ENCODE measurements at regions not wholly inside any gene's neighbourhood (a gene's known extent, or its start where the extent isn't known, plus 50 kb on each side); places are given as distances from the start of the nearest gene placed in this dataset.

DNA sequence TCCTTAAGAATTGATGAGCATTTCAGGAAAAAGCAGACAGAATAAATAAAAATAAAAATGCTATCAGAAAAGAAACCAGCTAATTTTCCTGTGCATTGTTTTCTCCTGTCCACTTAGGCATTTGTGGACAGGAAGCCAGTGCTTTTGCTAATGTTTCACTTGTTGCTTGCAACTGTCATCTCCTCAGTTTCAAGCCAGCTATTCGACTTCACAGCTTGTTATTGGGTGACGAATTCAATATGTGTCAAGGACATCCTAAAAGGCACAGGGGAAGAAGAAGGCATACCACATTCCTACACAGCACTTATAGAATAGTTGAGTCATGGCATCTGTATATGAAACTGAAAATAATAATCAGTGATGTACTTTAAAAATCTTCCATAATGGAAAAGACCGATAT lies 530.6 kb upstream of the KIRREL3 start:
- Histone ChIP-seq H3K27me3 (ENCODE audit: insufficient read depth) (no peaks in the 10 kb centered on the region), H3F3A (replicated peaks; ENCODE audit: insufficient read depth) (no peaks in the 10 kb centered on the region), H3K4me2 (no peak overlapping the region), H3K27ac (ENCODE audit: low read depth in 2 of 2, low read length in 1 of 2) (no peak overlapping the region), H3K36me3 (replicated peaks in 1 of 2; ENCODE audit: control insufficient read depth in 1 of 2, insufficient read depth in 2 of 2, low read length in 1 of 2) (no peaks in the 10 kb centered on the region), H3K9ac (no peak overlapping the region), H3K9me3 (no peaks in the 10 kb centered on the region), H3K79me2 (ENCODE audit: insufficient read depth) (no peaks in the 10 kb centered on the region), H3K4me1 (ENCODE audit: control insufficient read depth in 1 of 2, insufficient read depth in 2 of 2, low read depth in 1 of 2, low read length in 1 of 2) (no peaks in the 10 kb centered on the region), H4K20me1 (ENCODE audit: insufficient read depth) (no peaks in the 10 kb centered on the region), H3K9me2 (no peaks in the 10 kb centered on the region), H2AFZ (ENCODE audit: low read depth) (no peak overlapping the region), H3K4me3 (ENCODE audit: low read depth in 2 of 2, low read length in 1 of 2) (no peak overlapping the region)
- TF ChIP-seq NRF1 (IDR thresholded peaks at IDR 0.05; ENCODE audit: low read depth, low read length) (no peak), JUND (IDR thresholded peaks at IDR 0.05) (no peak), GABPA (IDR thresholded peaks at IDR 0.05; ENCODE audit: low read depth) (no peak), POLR2AphosphoS5 (IDR thresholded peaks at IDR 0.05; ENCODE audit: low read depth, low read length) (no peak), ELF1 (IDR thresholded peaks at IDR 0.05) (no peak), TAF1 (IDR thresholded peaks at IDR 0.05; ENCODE audit: borderline replicate concordance, low read depth, low read length) (no peak)
- TF ChIP-seq, protein P1, sequence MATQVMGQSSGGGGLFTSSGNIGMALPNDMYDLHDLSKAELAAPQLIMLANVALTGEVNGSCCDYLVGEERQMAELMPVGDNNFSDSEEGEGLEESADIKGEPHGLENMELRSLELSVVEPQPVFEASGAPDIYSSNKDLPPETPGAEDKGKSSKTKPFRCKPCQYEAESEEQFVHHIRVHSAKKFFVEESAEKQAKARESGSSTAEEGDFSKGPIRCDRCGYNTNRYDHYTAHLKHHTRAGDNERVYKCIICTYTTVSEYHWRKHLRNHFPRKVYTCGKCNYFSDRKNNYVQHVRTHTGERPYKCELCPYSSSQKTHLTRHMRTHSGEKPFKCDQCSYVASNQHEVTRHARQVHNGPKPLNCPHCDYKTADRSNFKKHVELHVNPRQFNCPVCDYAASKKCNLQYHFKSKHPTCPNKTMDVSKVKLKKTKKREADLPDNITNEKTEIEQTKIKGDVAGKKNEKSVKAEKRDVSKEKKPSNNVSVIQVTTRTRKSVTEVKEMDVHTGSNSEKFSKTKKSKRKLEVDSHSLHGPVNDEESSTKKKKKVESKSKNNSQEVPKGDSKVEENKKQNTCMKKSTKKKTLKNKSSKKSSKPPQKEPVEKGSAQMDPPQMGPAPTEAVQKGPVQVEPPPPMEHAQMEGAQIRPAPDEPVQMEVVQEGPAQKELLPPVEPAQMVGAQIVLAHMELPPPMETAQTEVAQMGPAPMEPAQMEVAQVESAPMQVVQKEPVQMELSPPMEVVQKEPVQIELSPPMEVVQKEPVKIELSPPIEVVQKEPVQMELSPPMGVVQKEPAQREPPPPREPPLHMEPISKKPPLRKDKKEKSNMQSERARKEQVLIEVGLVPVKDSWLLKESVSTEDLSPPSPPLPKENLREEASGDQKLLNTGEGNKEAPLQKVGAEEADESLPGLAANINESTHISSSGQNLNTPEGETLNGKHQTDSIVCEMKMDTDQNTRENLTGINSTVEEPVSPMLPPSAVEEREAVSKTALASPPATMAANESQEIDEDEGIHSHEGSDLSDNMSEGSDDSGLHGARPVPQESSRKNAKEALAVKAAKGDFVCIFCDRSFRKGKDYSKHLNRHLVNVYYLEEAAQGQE (IDR thresholded peaks at IDR 0.05; ENCODE audit: low read depth, low read length): no peak
- TF ChIP-seq, protein P2, sequence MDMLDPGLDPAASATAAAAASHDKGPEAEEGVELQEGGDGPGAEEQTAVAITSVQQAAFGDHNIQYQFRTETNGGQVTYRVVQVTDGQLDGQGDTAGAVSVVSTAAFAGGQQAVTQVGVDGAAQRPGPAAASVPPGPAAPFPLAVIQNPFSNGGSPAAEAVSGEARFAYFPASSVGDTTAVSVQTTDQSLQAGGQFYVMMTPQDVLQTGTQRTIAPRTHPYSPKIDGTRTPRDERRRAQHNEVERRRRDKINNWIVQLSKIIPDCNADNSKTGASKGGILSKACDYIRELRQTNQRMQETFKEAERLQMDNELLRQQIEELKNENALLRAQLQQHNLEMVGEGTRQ (IDR thresholded peaks at IDR 0.05; ENCODE audit: borderline replicate concordance, low read depth, low read length): no peak
- TF ChIP-seq, protein P3, sequence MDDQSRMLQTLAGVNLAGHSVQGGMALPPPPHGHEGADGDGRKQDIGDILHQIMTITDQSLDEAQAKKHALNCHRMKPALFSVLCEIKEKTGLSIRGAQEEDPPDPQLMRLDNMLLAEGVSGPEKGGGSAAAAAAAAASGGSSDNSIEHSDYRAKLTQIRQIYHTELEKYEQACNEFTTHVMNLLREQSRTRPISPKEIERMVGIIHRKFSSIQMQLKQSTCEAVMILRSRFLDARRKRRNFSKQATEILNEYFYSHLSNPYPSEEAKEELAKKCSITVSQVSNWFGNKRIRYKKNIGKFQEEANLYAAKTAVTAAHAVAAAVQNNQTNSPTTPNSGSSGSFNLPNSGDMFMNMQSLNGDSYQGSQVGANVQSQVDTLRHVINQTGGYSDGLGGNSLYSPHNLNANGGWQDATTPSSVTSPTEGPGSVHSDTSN (IDR thresholded peaks at IDR 0.05): no peak
- WGBS (ENCODE audit: low lambda C conversion rate): 12% methylated on average over 3 of the region's 3 CpGs
- ChIA-PET CTCF (no interaction called here), POLR2A (no interaction called here)
- DNase-seq: no peak

DNA sequence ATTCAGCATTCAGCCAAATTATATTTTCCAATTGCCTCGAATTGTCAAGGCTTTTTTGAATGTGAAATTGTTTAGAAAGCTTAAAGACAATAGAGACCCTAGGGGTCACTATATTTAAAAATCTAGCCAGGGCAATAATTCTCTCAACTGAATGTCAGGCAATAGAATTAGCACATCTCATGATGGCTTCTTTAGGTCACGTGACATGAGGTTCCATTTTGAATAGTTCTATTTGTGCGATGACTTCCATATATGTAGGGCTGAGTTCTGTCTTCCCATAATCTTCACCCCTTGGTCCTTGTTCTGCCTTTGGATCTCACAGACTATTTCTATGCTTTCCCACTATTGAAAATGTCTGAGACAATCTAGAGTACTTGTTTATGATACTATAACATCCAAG lies 527.7 kb upstream of the KIRREL3 start:
- Histone ChIP-seq H3K36me3 (replicated peaks in 1 of 2; ENCODE audit: control insufficient read depth in 1 of 2, insufficient read depth in 2 of 2, low read length in 1 of 2) (no peaks in the 10 kb centered on the region), H4K20me1 (ENCODE audit: insufficient read depth) (no peaks in the 10 kb centered on the region), H3K9ac (no peak overlapping the region), H3K27ac (ENCODE audit: low read depth in 2 of 2, low read length in 1 of 2) (no peak overlapping the region), H3K27me3 (ENCODE audit: insufficient read depth) (no peaks in the 10 kb centered on the region), H3K9me2 (no peaks in the 10 kb centered on the region), H3K79me2 (ENCODE audit: insufficient read depth) (no peaks in the 10 kb centered on the region), H3K4me1 (ENCODE audit: control insufficient read depth in 1 of 2, insufficient read depth in 2 of 2, low read depth in 1 of 2, low read length in 1 of 2) (no peaks in the 10 kb centered on the region), H2AFZ (ENCODE audit: low read depth) (no peak overlapping the region), H3K4me3 (ENCODE audit: low read depth in 2 of 2, low read length in 1 of 2) (no peak overlapping the region), H3K4me2 (no peak overlapping the region), H3K9me3 (no peaks in the 10 kb centered on the region), H3F3A (replicated peaks; ENCODE audit: insufficient read depth) (no peaks in the 10 kb centered on the region)
- CTCF ChIA-PET: no interaction called here
- no peak for DNase-seq
- POLR2A ChIA-PET: no interaction called here
- 11% methylated on average over 3 of the region's 3 CpGs for whole genome bisulfite sequencing (ENCODE audit: low lambda C conversion rate)
- TF ChIP-seq JUND (IDR thresholded peaks at IDR 0.05): no peak
- no peak for TF ChIP-seq TEAD4 (IDR thresholded peaks at IDR 0.05; ENCODE audit: borderline replicate concordance, insufficient read depth)
- no peak for TF ChIP-seq EZH2phosphoT487 (IDR thresholded peaks at IDR 0.05; ENCODE audit: borderline replicate concordance, low read depth)
- TF ChIP-seq FOSL2 (IDR thresholded peaks at IDR 0.05; ENCODE audit: borderline replicate concordance, low read depth): no peak
- TF ChIP-seq, protein P3 (IDR thresholded peaks at IDR 0.05): no peak
- TF ChIP-seq, protein P2 (IDR thresholded peaks at IDR 0.05; ENCODE audit: borderline replicate concordance, low read depth, low read length): no peak
- TF ChIP-seq POLR2AphosphoS5 (IDR thresholded peaks at IDR 0.05; ENCODE audit: low read depth, low read length): no peak
- TF ChIP-seq, protein P4, sequence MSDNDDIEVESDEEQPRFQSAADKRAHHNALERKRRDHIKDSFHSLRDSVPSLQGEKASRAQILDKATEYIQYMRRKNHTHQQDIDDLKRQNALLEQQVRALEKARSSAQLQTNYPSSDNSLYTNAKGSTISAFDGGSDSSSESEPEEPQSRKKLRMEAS (IDR thresholded peaks at IDR 0.05; ENCODE audit: low read depth): no peak
- no peak for TF ChIP-seq MEF2A (IDR thresholded peaks at IDR 0.05; ENCODE audit: borderline replicate concordance, low read depth)
- TF ChIP-seq, protein P5, sequence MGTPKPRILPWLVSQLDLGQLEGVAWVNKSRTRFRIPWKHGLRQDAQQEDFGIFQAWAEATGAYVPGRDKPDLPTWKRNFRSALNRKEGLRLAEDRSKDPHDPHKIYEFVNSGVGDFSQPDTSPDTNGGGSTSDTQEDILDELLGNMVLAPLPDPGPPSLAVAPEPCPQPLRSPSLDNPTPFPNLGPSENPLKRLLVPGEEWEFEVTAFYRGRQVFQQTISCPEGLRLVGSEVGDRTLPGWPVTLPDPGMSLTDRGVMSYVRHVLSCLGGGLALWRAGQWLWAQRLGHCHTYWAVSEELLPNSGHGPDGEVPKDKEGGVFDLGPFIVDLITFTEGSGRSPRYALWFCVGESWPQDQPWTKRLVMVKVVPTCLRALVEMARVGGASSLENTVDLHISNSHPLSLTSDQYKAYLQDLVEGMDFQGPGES (IDR thresholded peaks at IDR 0.05; ENCODE audit: low read depth, low read length): no peak
- TF ChIP-seq, protein P6, sequence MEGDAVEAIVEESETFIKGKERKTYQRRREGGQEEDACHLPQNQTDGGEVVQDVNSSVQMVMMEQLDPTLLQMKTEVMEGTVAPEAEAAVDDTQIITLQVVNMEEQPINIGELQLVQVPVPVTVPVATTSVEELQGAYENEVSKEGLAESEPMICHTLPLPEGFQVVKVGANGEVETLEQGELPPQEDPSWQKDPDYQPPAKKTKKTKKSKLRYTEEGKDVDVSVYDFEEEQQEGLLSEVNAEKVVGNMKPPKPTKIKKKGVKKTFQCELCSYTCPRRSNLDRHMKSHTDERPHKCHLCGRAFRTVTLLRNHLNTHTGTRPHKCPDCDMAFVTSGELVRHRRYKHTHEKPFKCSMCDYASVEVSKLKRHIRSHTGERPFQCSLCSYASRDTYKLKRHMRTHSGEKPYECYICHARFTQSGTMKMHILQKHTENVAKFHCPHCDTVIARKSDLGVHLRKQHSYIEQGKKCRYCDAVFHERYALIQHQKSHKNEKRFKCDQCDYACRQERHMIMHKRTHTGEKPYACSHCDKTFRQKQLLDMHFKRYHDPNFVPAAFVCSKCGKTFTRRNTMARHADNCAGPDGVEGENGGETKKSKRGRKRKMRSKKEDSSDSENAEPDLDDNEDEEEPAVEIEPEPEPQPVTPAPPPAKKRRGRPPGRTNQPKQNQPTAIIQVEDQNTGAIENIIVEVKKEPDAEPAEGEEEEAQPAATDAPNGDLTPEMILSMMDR (IDR thresholded peaks at IDR 0.05): no peak

Data from SK-N-SH (cell line).